H1 (cell line): ENCODE measurements at regions not wholly inside any gene's neighbourhood (a gene's known extent, or its start where the extent isn't known, plus 50 kb on each side); places are given as distances from the start of the nearest gene placed in this dataset.

ENCODE experiments used
- CEBPB ChIP-seq: IDR thresholded peaks from 2 replicates; pipeline ENCODE4 v1.6.1; 2012; ENCODE audit warnings: low read depth, low read length
- CHD1 ChIP-seq: IDR thresholded peaks from 2 replicates; pipeline ENCODE4 v1.6.1; 2012; ENCODE audit warnings: low read depth, low read length, improper control_type of control experiment
- CHD2 ChIP-seq: IDR thresholded peaks from 2 replicates; pipeline ENCODE4 v1.6.1; 2012; ENCODE audit warnings: low read length, improper control_type of control experiment
- CHD7 ChIP-seq: fragments of 300-600 bp; sonication (generic); IDR thresholded peaks from 2 replicates; pipeline ENCODE4 v1.7.1; 2012; ENCODE audit warnings: low read length, moderate library complexity, mild to moderate bottlenecking, inconsistent platforms; ENCODE audit not compliant: insufficient replicate concordance
- CTBP2 ChIP-seq: IDR thresholded peaks from 2 replicates; pipeline ENCODE4 v1.7.0; 2011; ENCODE audit warnings: borderline replicate concordance, mild to moderate bottlenecking, moderate library complexity, mixed read lengths, low read length; ENCODE audit not compliant: insufficient read depth, insufficient read length
- FOSL1 ChIP-seq: IDR thresholded peaks from 2 replicates; pipeline ENCODE4 v1.6.1; 2011; ENCODE audit warnings: mild to moderate bottlenecking, low read depth, low read length, moderate library complexity; ENCODE audit not compliant: insufficient read depth
- KDM1A ChIP-seq: fragments of 200-600, 300-600 bp; sonication (generic); IDR thresholded peaks from 2 replicates; pipeline ENCODE4 v1.7.1; 2016; ENCODE audit warnings: mild to moderate bottlenecking, low read length, borderline replicate concordance
- NANOG ChIP-seq: IDR thresholded peaks from 2 replicates; pipeline ENCODE4 v1.6.1; 2011; ENCODE audit warnings: low read length, low read depth, mild to moderate bottlenecking, inconsistent platforms; ENCODE audit not compliant: insufficient read depth, poor library complexity, severe bottlenecking
- PHF8 ChIP-seq: fragments of 200-600 bp; sonication (generic); conservative IDR thresholded peaks from 2 replicates; pipeline ENCODE4 v1.7.1; 2012; ENCODE audit warnings: low read depth, mild to moderate bottlenecking, inconsistent platforms, low read length, moderate library complexity
- SUZ12 ChIP-seq: fragments of 200-600 bp; sonication (generic); IDR thresholded peaks from 2 replicates; pipeline ENCODE4 v1.6.1; 2012; ENCODE audit warnings: mild to moderate bottlenecking, inconsistent platforms, low read length, moderate library complexity, mixed read lengths
- TAF1 ChIP-seq: IDR thresholded peaks from 2 replicates; pipeline ENCODE4 v1.6.1; 2011; ENCODE audit warnings: mild to moderate bottlenecking, low read depth, low read length
- TF ChIP-seq, protein P1 (sequence below): IDR thresholded peaks from 2 replicates; pipeline ENCODE4 v1.6.1; 2012; ENCODE audit warnings: inconsistent platforms

- TF ChIP-seq CHD7 = no peak
- no peak for TF ChIP-seq CTBP2
- TF ChIP-seq TAF1 = no peak
- no peak for TF ChIP-seq SUZ12
- TF ChIP-seq CHD2 = no peak
- no peak for TF ChIP-seq NANOG
- no peak for TF ChIP-seq PHF8
- TF ChIP-seq, protein P1, sequence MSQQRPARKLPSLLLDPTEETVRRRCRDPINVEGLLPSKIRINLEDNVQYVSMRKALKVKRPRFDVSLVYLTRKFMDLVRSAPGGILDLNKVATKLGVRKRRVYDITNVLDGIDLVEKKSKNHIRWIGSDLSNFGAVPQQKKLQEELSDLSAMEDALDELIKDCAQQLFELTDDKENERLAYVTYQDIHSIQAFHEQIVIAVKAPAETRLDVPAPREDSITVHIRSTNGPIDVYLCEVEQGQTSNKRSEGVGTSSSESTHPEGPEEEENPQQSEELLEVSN = no peak
- TF ChIP-seq FOSL1 = no peak
- TF ChIP-seq CEBPB = no peak
- no peak for TF ChIP-seq CHD1
- no peak for TF ChIP-seq KDM1A
These were observed 1451.5 kb downstream of the SI start (continued) for GRCh38 chr3:163626753-163627152.
